K562 (cell line): ENCODE measurements at regions not wholly inside any gene's neighbourhood (a gene's known extent, or its start where the extent isn't known, plus 50 kb on each side); places are given as distances from the start of the nearest gene placed in this dataset.

Experiments
- CHD2 ChIP-seq: IDR thresholded peaks from 2 replicates; pipeline ENCODE4 v1.6.1; 2011; ENCODE audit warnings: low read depth, low read length
- ZNF253 ChIP-seq: fragments of 250-450 bp; sonication (Bioruptor Pico); conservative IDR thresholded peaks from 2 replicates; pipeline ENCODE4 v1.6.1; 2021; ENCODE audit warnings: mild to moderate bottlenecking

DNA sequence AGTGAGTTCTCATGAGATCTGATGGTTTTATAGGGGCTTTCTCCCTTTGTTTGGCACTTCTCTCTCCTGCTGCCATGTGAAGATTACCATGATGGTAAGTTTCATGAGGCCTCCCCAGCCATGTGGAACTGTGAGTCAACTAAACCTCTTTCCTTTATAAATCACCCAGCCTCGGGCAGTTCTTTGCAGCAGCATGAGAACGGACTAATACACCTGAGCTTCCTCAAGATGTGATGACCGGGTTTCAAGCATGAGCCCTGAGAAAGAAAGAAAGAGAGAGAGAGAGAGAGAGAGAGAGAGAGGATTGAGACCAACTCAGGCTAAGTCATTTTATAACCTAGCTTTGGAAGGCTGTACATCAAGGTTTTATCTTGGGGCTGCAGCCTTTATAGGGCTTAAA, 167.7 kb upstream of the SERPINE2 start:
- TF ChIP-seq ZNF253 (CRISPR knock-in tag) (no peak), CHD2 (no peak)
